H9 (cell line): ENCODE measurements at regions not wholly inside any gene's neighbourhood (a gene's known extent, or its start where the extent isn't known, plus 50 kb on each side); places are given as distances from the start of the nearest gene placed in this dataset.

Experiments
- DNase-seq: peaks from one replicate; pipeline ENCODE4 v3.0.0-alpha.2; 2017
- H2AFZ ChIP-seq: one replicate; pipeline ENCODE4 v1.6.1; 2013; ENCODE audit warnings: mild to moderate bottlenecking, low read length, control low read depth, moderate library complexity
- H2AK5ac ChIP-seq: 2 replicates; pipeline ENCODE4 v1.6.1; 2013; ENCODE audit warnings: low read length, control low read depth, mixed read lengths; ENCODE audit not compliant: insufficient read length
- H2BK120ac ChIP-seq: one replicate; pipeline ENCODE4 v1.6.1; 2013; ENCODE audit warnings: low read depth, mild to moderate bottlenecking, low read length, control low read depth, inconsistent platforms; ENCODE audit not compliant: poor library complexity, severe bottlenecking
- H2BK12ac ChIP-seq: 2 replicates; pipeline ENCODE4 v1.6.1; 2013; ENCODE audit warnings: low read length, control low read depth, mixed read lengths, low read depth; ENCODE audit not compliant: insufficient read length
- H2BK15ac ChIP-seq: 2 replicates; pipeline ENCODE4 v1.6.1; 2013; ENCODE audit warnings: low read depth, low read length, control low read depth
- H2BK20ac ChIP-seq: one replicate; pipeline ENCODE4 v1.6.1; 2013; ENCODE audit warnings: low read depth, mild to moderate bottlenecking, low read length, control low read depth, inconsistent platforms; ENCODE audit not compliant: poor library complexity, severe bottlenecking
- H2BK5ac ChIP-seq: 2 replicates; pipeline ENCODE4 v1.6.1; 2013; ENCODE audit warnings: low read length, control low read depth, mixed read lengths; ENCODE audit not compliant: insufficient read length
- H3K14ac ChIP-seq: 2 replicates; pipeline ENCODE4 v1.6.1; 2013; ENCODE audit warnings: low read length, control low read depth; ENCODE audit not compliant: insufficient read depth
- H3K18ac ChIP-seq: 2 replicates; pipeline ENCODE4 v1.6.1; 2013; ENCODE audit warnings: low read depth, mild to moderate bottlenecking, mixed read lengths, low read length, control low read depth; ENCODE audit not compliant: insufficient read length
- H3K23ac ChIP-seq: 2 replicates; pipeline ENCODE4 v1.6.1; 2013; ENCODE audit warnings: low read length, control low read depth, mixed read lengths, low read depth; ENCODE audit not compliant: insufficient read length
- H3K23me2 ChIP-seq: 2 replicates; pipeline ENCODE4 v1.6.1; 2013; ENCODE audit warnings: low read depth, mild to moderate bottlenecking, mixed read lengths, low read length, control low read depth; ENCODE audit not compliant: insufficient read length, poor library complexity, severe bottlenecking
- H3K27ac ChIP-seq: 2 replicates; pipeline ENCODE4 v1.5.1; 2013; ENCODE audit warnings: low read length, control low read depth, mixed read lengths, low read depth; ENCODE audit not compliant: insufficient read length
- H3K27me3 ChIP-seq: 2 replicates; pipeline ENCODE4 v1.6.1; 2013; ENCODE audit warnings: low read length, control low read depth, inconsistent platforms; ENCODE audit not compliant: insufficient read depth
- H3K4ac ChIP-seq: 2 replicates; pipeline ENCODE4 v1.6.1; 2013; ENCODE audit warnings: low read depth, mild to moderate bottlenecking, control low read depth, inconsistent platforms, low read length, moderate library complexity
- H3K4me1 ChIP-seq: 2 replicates; pipeline ENCODE4 v1.6.1; 2013; ENCODE audit warnings: low read length, control low read depth, inconsistent platforms; ENCODE audit not compliant: insufficient read depth
- H3K4me2 ChIP-seq: 2 replicates; pipeline ENCODE4 v1.6.1; 2013; ENCODE audit warnings: low read length, control low read depth, mixed read lengths; ENCODE audit not compliant: insufficient read length, insufficient read depth
- H3K56ac ChIP-seq: 2 replicates; pipeline ENCODE4 v1.6.1; 2013; ENCODE audit warnings: low read depth, mild to moderate bottlenecking, mixed read lengths, low read length, control low read depth; ENCODE audit not compliant: insufficient read length
- H3K79me1 ChIP-seq: 2 replicates; pipeline ENCODE4 v1.6.1; 2013; ENCODE audit warnings: low read depth, mild to moderate bottlenecking, moderate library complexity, low read length, control low read depth, inconsistent platforms; ENCODE audit not compliant: insufficient read depth, poor library complexity, severe bottlenecking
- H3K79me2 ChIP-seq: 2 replicates; pipeline ENCODE4 v1.6.1; 2013; ENCODE audit warnings: low read length, control low read depth, inconsistent platforms; ENCODE audit not compliant: insufficient read depth
- H3K9ac ChIP-seq: 2 replicates; pipeline ENCODE4 v1.6.1; 2013; ENCODE audit warnings: low read length, control low read depth, mixed read lengths; ENCODE audit not compliant: insufficient read length; ENCODE audit errors: extremely low read depth
- H3K9me3 ChIP-seq: one replicate; pipeline ENCODE4 v1.6.1; 2013; ENCODE audit warnings: low read depth, low read length, inconsistent platforms; ENCODE audit not compliant: control insufficient read depth
- H3T11ph ChIP-seq: one replicate; pipeline ENCODE4 v1.6.1; 2013; ENCODE audit warnings: mild to moderate bottlenecking, low read length, control low read depth, inconsistent platforms
- H4K20me1 ChIP-seq: one replicate; pipeline ENCODE4 v1.6.1; 2013; ENCODE audit not compliant: control insufficient read depth, insufficient read length, insufficient read depth
- H4K5ac ChIP-seq: 2 replicates; pipeline ENCODE4 v1.6.1; 2013; ENCODE audit warnings: low read depth, mild to moderate bottlenecking, mixed read lengths, low read length, control low read depth; ENCODE audit not compliant: insufficient read length
- H4K8ac ChIP-seq: replicated peaks from 2 replicates; pipeline ENCODE4 v1.6.1; 2013; ENCODE audit warnings: low read length, control low read depth, mixed read lengths, low read depth; ENCODE audit not compliant: insufficient read length
- H4K91ac ChIP-seq: 2 replicates; pipeline ENCODE4 v1.6.1; 2013; ENCODE audit warnings: low read depth, mild to moderate bottlenecking, moderate library complexity, mixed read lengths, low read length, control low read depth; ENCODE audit not compliant: insufficient read length
- H3K27ac Mint-ChIP-seq, 3 experiments: 2 replicates in 2 of 3; 3 replicates in 1 of 3; pipeline ENCODE4 v1.8.0; 2020 to 2021; ENCODE audit warnings: mixed read lengths in 3 of 3, mild to moderate bottlenecking in 1 of 3, moderate library complexity in 1 of 3
- H3K27me3 Mint-ChIP-seq: 2 replicates; pipeline ENCODE4 v1.8.0; 2021; ENCODE audit warnings: low read depth, mild to moderate bottlenecking, moderate library complexity, mixed read lengths
- H3K36me3 Mint-ChIP-seq, 3 experiments: 2 replicates in 2 of 3; 3 replicates in 1 of 3; pipeline ENCODE4 v1.8.0; 2020 to 2021; ENCODE audit warnings: low read depth in 3 of 3, mixed read lengths in 3 of 3; ENCODE audit not compliant: insufficient read depth in 1 of 3
- H3K4me1 Mint-ChIP-seq, 2 experiments: 2 replicates each; pipeline ENCODE4 v1.8.0; 2020; ENCODE audit warnings: mixed read lengths in 2 of 2
- H3K4me3 Mint-ChIP-seq, 2 experiments: 2 replicates in 1 of 2; 3 replicates in 1 of 2; pipeline ENCODE4 v1.8.0; 2020 to 2021; ENCODE audit warnings: mild to moderate bottlenecking in 2 of 2, mixed read lengths in 2 of 2, moderate library complexity in 1 of 2
- H3K9me3 Mint-ChIP-seq, 2 experiments: 2 replicates in 1 of 2; 3 replicates in 1 of 2; pipeline ENCODE4 v1.8.0; 2020; ENCODE audit warnings: mild to moderate bottlenecking in 2 of 2, mixed read lengths in 2 of 2, moderate library complexity in 1 of 2
- WGBS: extraction: QIAGEN DNeasy Blood & Tissue Kit; methylation state at CpG from one replicate; pipeline ENCODE4 v1.1.7; 2013; ENCODE audit warnings: missing lambda C conversion rate, low lambda C conversion rate, mixed read lengths; ENCODE audit not compliant: insufficient read length; ENCODE audit errors: extremely low coverage; 5-methylcytosine and 5-hydroxymethylcytosine counted together
- TF ChIP-seq, protein P1 (sequence below): fragments of 200-600 bp; sonication (generic); conservative IDR thresholded peaks from 3 replicates; pipeline ENCODE4 v1.8.0; 2021; ENCODE audit warnings: antibody characterized with exemption, mild to moderate bottlenecking

DNA sequence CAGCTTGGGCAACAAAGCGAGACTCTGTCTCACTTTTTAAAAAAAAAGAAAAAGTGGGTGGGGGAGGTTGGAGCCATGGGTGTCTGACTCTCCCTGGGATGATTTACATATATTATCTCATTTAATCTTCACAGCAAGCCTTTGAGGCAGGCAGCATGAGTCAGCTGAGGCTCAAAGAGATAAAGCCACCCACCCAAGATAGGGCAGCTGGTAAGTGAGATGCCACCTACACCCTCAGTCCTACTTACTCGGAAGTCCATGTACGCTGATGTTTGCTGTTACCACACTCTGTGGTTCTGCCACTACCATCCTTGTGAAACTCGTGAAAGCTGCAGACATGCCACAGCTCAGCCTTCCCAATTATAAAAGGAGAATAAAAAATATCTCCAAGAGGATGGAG is 142.0 kb upstream of the TSHZ3 start:
- H4K91ac ChIP-seq: no peak overlapping the region
- no peak for DNase-seq
- no peak overlapping the region for H2BK12ac ChIP-seq
- no peaks in the 10 kb centered on the region for H3K23me2 ChIP-seq
- H3T11ph ChIP-seq: no peak overlapping the region
- peaks cover 5% of the 10 kb centered on the region for H3K9me3 ChIP-seq
- H3K14ac ChIP-seq: peak overlapping the region; percentile 71; the same call in 1 of the 2 replicates
- no peaks in the 10 kb centered on the region for H4K20me1 ChIP-seq
- H2AFZ ChIP-seq: no peak overlapping the region
- H3K23ac ChIP-seq: no peak overlapping the region
- WGBS: no CpG with 5 or more reads among the region's 4 CpGs
- no peak overlapping the region for H2BK5ac ChIP-seq
- H3K79me2 ChIP-seq: no peaks in the 10 kb centered on the region
- H2BK120ac ChIP-seq: no peak overlapping the region
- H4K8ac ChIP-seq: no peak overlapping the region
- Mint-ChIP-seq H3K27ac (no peak overlapping the region), H3K27me3 (peaks cover 1% of the 10 kb centered on the region; the same call in 1 of the 2 replicates), H3K9me3 (peaks cover 11 to 15% of the 10 kb centered on the region in 2 experiments), H3K4me3 (no peak overlapping the region), H3K4me1 (peaks cover 5 to 6% of the 10 kb centered on the region in 2 experiments; a peak in 3 of 4 replicates), H3K36me3 (peaks cover 4 to 13% (median 6%) of the 10 kb centered on the region in 3 experiments; a peak in 6 of 7 replicates)
- H3K27ac ChIP-seq: no peak overlapping the region
- H3K4me2 ChIP-seq: no peak overlapping the region
- no peaks in the 10 kb centered on the region for H3K4me1 ChIP-seq
- H3K56ac ChIP-seq: no peak overlapping the region
- H2AK5ac ChIP-seq: no peak overlapping the region
- H3K9ac ChIP-seq: no peak overlapping the region
- H3K79me1 ChIP-seq: no peaks in the 10 kb centered on the region
- TF ChIP-seq, protein P1, sequence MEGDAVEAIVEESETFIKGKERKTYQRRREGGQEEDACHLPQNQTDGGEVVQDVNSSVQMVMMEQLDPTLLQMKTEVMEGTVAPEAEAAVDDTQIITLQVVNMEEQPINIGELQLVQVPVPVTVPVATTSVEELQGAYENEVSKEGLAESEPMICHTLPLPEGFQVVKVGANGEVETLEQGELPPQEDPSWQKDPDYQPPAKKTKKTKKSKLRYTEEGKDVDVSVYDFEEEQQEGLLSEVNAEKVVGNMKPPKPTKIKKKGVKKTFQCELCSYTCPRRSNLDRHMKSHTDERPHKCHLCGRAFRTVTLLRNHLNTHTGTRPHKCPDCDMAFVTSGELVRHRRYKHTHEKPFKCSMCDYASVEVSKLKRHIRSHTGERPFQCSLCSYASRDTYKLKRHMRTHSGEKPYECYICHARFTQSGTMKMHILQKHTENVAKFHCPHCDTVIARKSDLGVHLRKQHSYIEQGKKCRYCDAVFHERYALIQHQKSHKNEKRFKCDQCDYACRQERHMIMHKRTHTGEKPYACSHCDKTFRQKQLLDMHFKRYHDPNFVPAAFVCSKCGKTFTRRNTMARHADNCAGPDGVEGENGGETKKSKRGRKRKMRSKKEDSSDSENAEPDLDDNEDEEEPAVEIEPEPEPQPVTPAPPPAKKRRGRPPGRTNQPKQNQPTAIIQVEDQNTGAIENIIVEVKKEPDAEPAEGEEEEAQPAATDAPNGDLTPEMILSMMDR: no peak
- H3K4ac ChIP-seq: no peak overlapping the region
- no peak overlapping the region for H2BK15ac ChIP-seq
- no peak overlapping the region for H4K5ac ChIP-seq
- no peaks in the 10 kb centered on the region for H3K27me3 ChIP-seq
- no peak overlapping the region for H2BK20ac ChIP-seq
- H3K18ac ChIP-seq: no peak overlapping the region
